SU-DHL-6 (cell line): ENCODE measurements at regions not wholly inside any gene's neighbourhood (a gene's known extent, or its start where the extent isn't known, plus 50 kb on each side); places are given as distances from the start of the nearest gene placed in this dataset.

Source experiments
- CTCF ChIP-seq: fragments of 200-600 bp; sonication (generic); IDR thresholded peaks from one replicate; pipeline ENCODE4 v1.5.1; 2017; ENCODE audit warnings: antibody characterized with exemption, mild to moderate bottlenecking, low read length, moderate library complexity; ENCODE audit not compliant: insufficient read depth, poor library complexity, severe bottlenecking
- EZH2phosphoT487 ChIP-seq: fragments of 200-600 bp; sonication (generic), shearing (Covaris generic); conservative IDR thresholded peaks from 2 replicates; pipeline ENCODE4 v1.6.1; 2018; ENCODE audit warnings: mild to moderate bottlenecking, antibody characterized with exemption, low read length, moderate library complexity, mixed read lengths

- TF ChIP-seq EZH2phosphoT487 (no peak), CTCF (no peak)
These were observed 122.3 kb upstream of the UGT8 start for GRCh38 chr4:114476310-114476709.
